ENCODE measurements at regions not wholly inside any gene's neighbourhood (a gene's known extent, or its start where the extent isn't known, plus 50 kb on each side); places are given as distances from the start of the nearest gene placed in this dataset.
A peak's percentile ranks its signal among the peaks of the same experiment; 100 is the strongest.
"Not testable (repeated sequence)": the region's sequence is repeated elsewhere in the genome, so short reads cannot be mapped to it uniquely, and the experiment has no call there.

- no peaks in the 10 kb centered on the region for H3K9me3 ChIP-seq (ENCODE audit: control insufficient read depth, low read length, poor library complexity, severe bottlenecking)
- H3K27ac Mint-ChIP-seq: peak overlapping the region; percentile 43
- H3K27me3 Mint-ChIP-seq: no peaks in the 10 kb centered on the region
- no peak for DNase-seq
- peaks cover 14% of the 10 kb centered on the region for H3K4me1 Mint-ChIP-seq
- H3K4me3 Mint-ChIP-seq: no peak overlapping the region
- H3K36me3 Mint-ChIP-seq (ENCODE audit: low read depth): peaks cover 8% of the 10 kb centered on the region
- ATAC-seq: no peak
Measured at GRCh38 chr21:36207577-36208320, 51.1 kb downstream of the DOP1B start.

- Mint-ChIP-seq H3K4me3 (peak overlapping the region; percentile 50), H3K4me1 (peaks cover 11% of the 10 kb centered on the region), H3K27ac (peak overlapping the region; percentile 43), H3K36me3 (ENCODE audit: low read depth) (peaks cover 8% of the 10 kb centered on the region), H3K27me3 (no peaks in the 10 kb centered on the region)
- DNase-seq (no peak), ATAC-seq (peak; percentile 49)
- no peaks in the 10 kb centered on the region for H3K9me3 ChIP-seq (ENCODE audit: control insufficient read depth, low read length, poor library complexity, severe bottlenecking)
Measured at GRCh38 chr21:36208326-36209013, 51.8 kb downstream of the DOP1B start.

GRCh38 chr21:36209626-36210171 lies 53.1 kb downstream of the DOP1B start:
- H3K4me1 Mint-ChIP-seq: peaks cover 11% of the 10 kb centered on the region
- H3K9me3 ChIP-seq (ENCODE audit: control insufficient read depth, low read length, poor library complexity, severe bottlenecking): no peaks in the 10 kb centered on the region
- ATAC-seq (peak; percentile 36), DNase-seq (peak in 2 of 3 donors; percentile 14 to 22)
- peak overlapping the region; percentile 56 for H3K4me3 Mint-ChIP-seq
- peaks cover 8% of the 10 kb centered on the region for H3K36me3 Mint-ChIP-seq (ENCODE audit: low read depth)
- H3K27me3 Mint-ChIP-seq: no peaks in the 10 kb centered on the region
- H3K27ac Mint-ChIP-seq: peak overlapping the region; percentile 75

- DNase-seq: no peak
- H3K4me1 Mint-ChIP-seq: peaks cover 9% of the 10 kb centered on the region
- H3K27ac Mint-ChIP-seq: peak overlapping the region; percentile 49
- no peaks in the 10 kb centered on the region for H3K9me3 ChIP-seq (ENCODE audit: control insufficient read depth, low read length, poor library complexity, severe bottlenecking)
- no peak overlapping the region for H3K4me3 Mint-ChIP-seq
- no peak for ATAC-seq
- H3K27me3 Mint-ChIP-seq: no peaks in the 10 kb centered on the region
- peaks cover 8% of the 10 kb centered on the region for H3K36me3 Mint-ChIP-seq (ENCODE audit: low read depth)
Measured at GRCh38 chr21:36210779-36211659, 54.4 kb downstream of the DOP1B start.

- H3K9me3 ChIP-seq (ENCODE audit: control insufficient read depth, low read length, poor library complexity, severe bottlenecking): no peaks in the 10 kb centered on the region
- H3K4me1 Mint-ChIP-seq: peaks cover 9% of the 10 kb centered on the region
- H3K27me3 Mint-ChIP-seq: no peaks in the 10 kb centered on the region
- H3K27ac Mint-ChIP-seq: peak overlapping the region; percentile 49
- H3K4me3 Mint-ChIP-seq: no peak overlapping the region
- H3K36me3 Mint-ChIP-seq (ENCODE audit: low read depth): peaks cover 8% of the 10 kb centered on the region
- no peak for DNase-seq
- no peak for ATAC-seq
Measured at GRCh38 chr21:36211660-36212512, 55.3 kb downstream of the DOP1B start.

GRCh38 chr21:36212513-36212780 lies 55.8 kb downstream of the DOP1B start:
- no peaks in the 10 kb centered on the region for H3K9me3 ChIP-seq (ENCODE audit: control insufficient read depth, low read length, poor library complexity, severe bottlenecking)
- Mint-ChIP-seq H3K36me3 (ENCODE audit: low read depth) (peaks cover 8% of the 10 kb centered on the region), H3K27me3 (no peaks in the 10 kb centered on the region), H3K4me3 (no peak overlapping the region), H3K4me1 (peaks cover 8% of the 10 kb centered on the region), H3K27ac (peak overlapping the region; percentile 49)
- ATAC-seq (no peak), DNase-seq (no peak)

- no peaks in the 10 kb centered on the region for H3K9me3 ChIP-seq (ENCODE audit: control insufficient read depth, low read length, poor library complexity, severe bottlenecking)
- H3K4me1 Mint-ChIP-seq: peaks cover 5% of the 10 kb centered on the region
- H3K27me3 Mint-ChIP-seq: no peaks in the 10 kb centered on the region
- no peak for ATAC-seq
- peaks cover 7% of the 10 kb centered on the region for H3K36me3 Mint-ChIP-seq (ENCODE audit: low read depth)
- no peak overlapping the region for H3K4me3 Mint-ChIP-seq
- no peak overlapping the region for H3K27ac Mint-ChIP-seq
- no peak for DNase-seq
Measured at GRCh38 chr21:36214561-36214960, 57.9 kb downstream of the DOP1B start.

- H3K9me3 ChIP-seq (ENCODE audit: control insufficient read depth, low read length, poor library complexity, severe bottlenecking): no peaks in the 10 kb centered on the region
- no peaks in the 10 kb centered on the region for H3K27me3 Mint-ChIP-seq
- no peak overlapping the region for H3K4me3 Mint-ChIP-seq
Measured at GRCh38 chr21:36217743-36218142, 61.1 kb downstream of the DOP1B start.

GRCh38 chr21:36218691-36219090 lies 62.1 kb downstream of the DOP1B start:
- ATAC-seq (no peak), DNase-seq (no peak)
- peaks cover 2% of the 10 kb centered on the region for H3K4me1 Mint-ChIP-seq
- H3K9me3 ChIP-seq (ENCODE audit: control insufficient read depth, low read length, poor library complexity, severe bottlenecking): no peaks in the 10 kb centered on the region
- H3K36me3 Mint-ChIP-seq (ENCODE audit: low read depth): peaks cover 5% of the 10 kb centered on the region
- no peak overlapping the region for H3K4me3 Mint-ChIP-seq
- no peaks in the 10 kb centered on the region for H3K27me3 Mint-ChIP-seq
- H3K27ac Mint-ChIP-seq: no peak overlapping the region

More at GRCh38 chr21:36217743-36218142, 61.1 kb downstream of the DOP1B start:
- H3K36me3 Mint-ChIP-seq (ENCODE audit: low read depth): peaks cover 5% of the 10 kb centered on the region
- ATAC-seq: no peak
- peak overlapping the region; percentile 24 for H3K27ac Mint-ChIP-seq
- no peak for DNase-seq
- peaks cover 2% of the 10 kb centered on the region for H3K4me1 Mint-ChIP-seq

- no peaks in the 10 kb centered on the region for H3K9me3 ChIP-seq (ENCODE audit: control insufficient read depth, low read length, poor library complexity, severe bottlenecking)
- peaks cover 2% of the 10 kb centered on the region for H3K4me1 Mint-ChIP-seq
- H3K27ac Mint-ChIP-seq: no peak overlapping the region
- ATAC-seq (no peak), DNase-seq (no peak)
- H3K4me3 Mint-ChIP-seq: no peak overlapping the region
- peaks cover 7% of the 10 kb centered on the region for H3K36me3 Mint-ChIP-seq (ENCODE audit: low read depth)
- H3K27me3 Mint-ChIP-seq: no peaks in the 10 kb centered on the region
Measured at GRCh38 chr21:36223451-36223850, 66.8 kb downstream of the DOP1B start.

- ATAC-seq: no peak
- Mint-ChIP-seq H3K27ac (no peak overlapping the region), H3K27me3 (no peaks in the 10 kb centered on the region), H3K4me1 (peaks cover 7% of the 10 kb centered on the region), H3K36me3 (ENCODE audit: low read depth) (peaks cover 2% of the 10 kb centered on the region), H3K4me3 (no peak overlapping the region)
- H3K9me3 ChIP-seq (ENCODE audit: control insufficient read depth, low read length, poor library complexity, severe bottlenecking): no peaks in the 10 kb centered on the region
- no peak for DNase-seq
Measured at GRCh38 chr21:36229181-36229580, 72.6 kb downstream of the DOP1B start.

- not testable (repeated sequence) for H3K9me3 ChIP-seq (ENCODE audit: control insufficient read depth, low read length, poor library complexity, severe bottlenecking); H3K36me3 Mint-ChIP-seq (ENCODE audit: low read depth)
Measured at GRCh38 chr21:36231444-36231843, 74.8 kb downstream of the DOP1B start.

More at GRCh38 chr21:36231444-36231843, 74.8 kb downstream of the DOP1B start:
- not testable (repeated sequence) for H3K27ac Mint-ChIP-seq, H3K4me3 Mint-ChIP-seq, H3K27me3 Mint-ChIP-seq, ATAC-seq, DNase-seq
- peaks cover 14% of the 10 kb centered on the region for H3K4me1 Mint-ChIP-seq

Data from T-helper 17 cell (primary cell).